Endodermal cell (in vitro differentiated cells): ENCODE measurements at regions not wholly inside any gene's neighbourhood (a gene's known extent, or its start where the extent isn't known, plus 50 kb on each side); places are given as distances from the start of the nearest gene placed in this dataset.

Experiments
- DNase-seq: peaks from one replicate; pipeline ENCODE4 v3.0.0-alpha.2; 2017
- H3K27ac ChIP-seq: 2 replicates; pipeline ENCODE4 v1.5.1; 2013; ENCODE audit warnings: mild to moderate bottlenecking, low read depth, low read length, moderate library complexity
- H3K27me3 ChIP-seq: 2 replicates; pipeline ENCODE4 v1.6.1; 2013; ENCODE audit warnings: mild to moderate bottlenecking, low read length, moderate library complexity; ENCODE audit not compliant: insufficient read depth, control insufficient read depth, poor library complexity, severe bottlenecking
- H3K36me3 ChIP-seq: 2 replicates; pipeline ENCODE4 v1.7.0; 2013; ENCODE audit warnings: mild to moderate bottlenecking, low read length, moderate library complexity; ENCODE audit not compliant: control insufficient read depth, insufficient read depth
- H3K4me1 ChIP-seq: one replicate; pipeline ENCODE4 v1.7.0; 2013; ENCODE audit warnings: low read length; ENCODE audit not compliant: control insufficient read depth, insufficient read depth
- H3K4me3 ChIP-seq: 2 replicates; pipeline ENCODE4 v1.5.1; 2013; ENCODE audit warnings: mild to moderate bottlenecking, low read length, moderate library complexity
- H3K9ac ChIP-seq: 2 replicates; pipeline ENCODE4 v1.6.1; 2013; ENCODE audit warnings: mild to moderate bottlenecking, low read length, moderate library complexity; ENCODE audit not compliant: poor library complexity, severe bottlenecking; ENCODE audit errors: extremely low read depth
- H3K9me3 ChIP-seq: 2 replicates; pipeline ENCODE4 v1.6.1; 2013; ENCODE audit warnings: mild to moderate bottlenecking, low read length, moderate library complexity; ENCODE audit not compliant: control insufficient read depth
- H3K27ac Mint-ChIP-seq: 2 replicates; pipeline ENCODE4 v1.8.0; 2020; ENCODE audit warnings: mixed read lengths
- H3K27me3 Mint-ChIP-seq: 2 replicates; pipeline ENCODE4 v1.8.0; 2021; ENCODE audit warnings: mild to moderate bottlenecking, mixed read lengths; ENCODE audit not compliant: insufficient read depth
- H3K36me3 Mint-ChIP-seq: 2 replicates; pipeline ENCODE4 v1.8.0; 2020; ENCODE audit warnings: low read depth, mixed read lengths
- H3K4me1 Mint-ChIP-seq: 2 replicates; pipeline ENCODE4 v1.8.0; 2020; ENCODE audit warnings: mixed read lengths
- H3K4me3 Mint-ChIP-seq: 2 replicates; pipeline ENCODE4 v1.8.0; 2020; ENCODE audit warnings: mild to moderate bottlenecking, moderate library complexity, mixed read lengths
- H3K9me3 Mint-ChIP-seq: 2 replicates; pipeline ENCODE4 v1.8.0; 2020; ENCODE audit warnings: mild to moderate bottlenecking, mixed read lengths
- CTCF ChIP-seq: fragments of 200-600 bp; sonication (generic); conservative IDR thresholded peaks from 2 replicates; pipeline ENCODE4 v1.5.0; 2021; ENCODE audit warnings: antibody characterized with exemption, mild to moderate bottlenecking
- WGBS, 2 experiments: methylation state at CpG; one replicate each; pipeline versions ENCODE4 v1.1.5 to v1.1.7; 2013; ENCODE audit warnings: missing lambda C conversion rate in 2 of 2, mixed read lengths in 1 of 2; ENCODE audit not compliant: insufficient coverage in 1 of 2, insufficient read length in 1 of 2; 5-methylcytosine and 5-hydroxymethylcytosine counted together

- Mint-ChIP-seq H3K4me3 (no peak overlapping the region), H3K4me1 (peaks cover 3% of the 10 kb centered on the region), H3K9me3 (no peaks in the 10 kb centered on the region), H3K36me3 (no peaks in the 10 kb centered on the region), H3K27me3 (peaks cover 3% of the 10 kb centered on the region), H3K27ac (no peak overlapping the region)
- Histone ChIP-seq H3K27me3 (no peaks in the 10 kb centered on the region), H3K9ac (no peak overlapping the region), H3K9me3 (no peaks in the 10 kb centered on the region), H3K27ac (no peak overlapping the region), H3K36me3 (no peaks in the 10 kb centered on the region), H3K4me3 (no peak overlapping the region), H3K4me1 (no peaks in the 10 kb centered on the region)
- WGBS, 2 experiments, result 78 to 79% methylated on average over 8 to 14 of the region's 15 CpGs
- peak; percentile 68 for DNase-seq
- TF ChIP-seq CTCF, result no peak
Measured at GRCh38 chr1:67555461-67556296, 125.5 kb upstream of the SERBP1 start.

DNA sequence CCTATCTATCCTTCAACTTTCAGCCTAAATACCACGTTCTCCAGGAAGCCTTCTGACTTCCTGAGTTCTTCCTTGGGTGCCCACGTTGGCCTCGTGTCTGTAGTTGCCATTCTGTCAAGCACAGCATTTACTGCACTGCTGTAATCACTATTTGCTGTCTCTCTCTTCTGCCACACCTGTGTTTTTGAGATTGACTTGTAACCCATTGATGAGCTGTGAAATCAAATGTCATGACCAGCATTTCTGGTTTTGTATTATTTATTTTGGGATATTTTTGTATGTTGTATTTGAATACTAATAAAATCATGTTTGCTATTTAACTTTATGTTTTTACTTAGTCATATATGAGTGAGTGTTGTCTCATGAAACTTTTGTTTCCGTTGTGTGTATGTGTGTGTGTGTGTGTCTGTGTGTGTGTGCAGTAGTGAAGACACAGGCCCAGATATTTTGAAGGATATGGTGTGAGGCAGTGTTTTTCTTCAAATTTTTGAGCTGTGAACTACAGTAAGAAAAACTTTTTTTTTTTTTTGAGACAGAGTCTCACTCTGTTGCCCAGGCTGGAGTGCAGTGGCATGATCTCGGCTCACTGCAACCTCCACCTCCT is 126.2 kb upstream of the SERBP1 start:
- WGBS, 2 experiments, result 85 to 87% methylated on average over 4 to 5 of the region's 5 CpGs
- DNase-seq, result no peak
- Mint-ChIP-seq H3K27me3 (peaks cover 3% of the 10 kb centered on the region), H3K36me3 (no peaks in the 10 kb centered on the region), H3K9me3 (no peaks in the 10 kb centered on the region), H3K4me1 (peaks cover 3% of the 10 kb centered on the region), H3K27ac (no peak overlapping the region), H3K4me3 (no peak overlapping the region)
- no peak overlapping the region for H3K27ac ChIP-seq
- H3K4me1 ChIP-seq, result peaks cover 2% of the 10 kb centered on the region
- no peak overlapping the region for H3K9ac ChIP-seq
- H3K4me3 ChIP-seq, result no peak overlapping the region
- no peaks in the 10 kb centered on the region for H3K27me3 ChIP-seq
- no peak for TF ChIP-seq CTCF
- H3K9me3 ChIP-seq, result no peaks in the 10 kb centered on the region
- no peaks in the 10 kb centered on the region for H3K36me3 ChIP-seq

DNA sequence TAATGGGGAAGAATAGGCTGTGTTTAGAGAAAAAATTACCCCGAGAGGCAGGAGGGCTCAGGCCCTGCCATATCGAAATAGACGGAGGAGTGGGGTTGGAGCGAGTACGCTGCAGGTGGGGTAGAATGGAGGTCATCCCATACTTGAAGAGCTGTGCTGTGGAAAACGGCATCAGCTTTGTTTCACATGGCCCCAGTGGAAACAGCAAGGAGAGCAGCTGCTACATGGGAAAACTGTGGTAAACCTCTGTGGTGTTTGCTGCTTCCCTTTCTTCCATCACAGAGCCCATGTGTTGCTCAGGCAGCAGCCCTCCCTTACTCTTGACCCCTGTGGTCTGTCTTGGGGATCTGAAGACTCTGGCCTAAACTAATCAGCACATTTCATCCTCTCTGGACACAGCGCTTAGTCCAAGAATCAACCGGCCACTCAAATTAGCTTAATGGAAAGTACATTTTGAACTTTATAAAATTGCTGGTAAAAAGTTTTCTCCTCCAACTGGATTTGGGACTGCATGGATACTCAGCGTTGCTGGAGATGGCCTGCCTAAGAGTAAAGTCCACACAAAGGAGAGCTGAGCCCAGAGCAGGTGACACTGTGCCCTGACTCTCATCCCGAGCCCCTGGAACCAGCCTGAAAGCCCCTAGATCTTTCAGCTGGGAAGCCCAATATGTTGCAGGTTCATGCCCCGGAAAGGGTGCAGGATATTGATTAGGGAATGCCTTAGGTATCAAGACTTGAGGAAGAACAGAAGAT is 127.1 kb upstream of the GADD45A start:
- H3K27me3 ChIP-seq, result no peaks in the 10 kb centered on the region
- H3K9me3 ChIP-seq, result no peaks in the 10 kb centered on the region
- peaks cover 3% of the 10 kb centered on the region for H3K4me1 ChIP-seq
- WGBS, 2 experiments, result 88 to 93% methylated on average over 11 of the region's 11 CpGs
- Mint-ChIP-seq H3K36me3 (no peaks in the 10 kb centered on the region), H3K27ac (no peak overlapping the region), H3K4me3 (no peak overlapping the region), H3K27me3 (peaks cover 3% of the 10 kb centered on the region), H3K9me3 (no peaks in the 10 kb centered on the region), H3K4me1 (peaks cover 3% of the 10 kb centered on the region)
- H3K4me3 ChIP-seq, result no peak overlapping the region
- H3K9ac ChIP-seq, result no peak overlapping the region
- DNase-seq, result no peak
- H3K27ac ChIP-seq, result no peak overlapping the region
- H3K36me3 ChIP-seq, result no peaks in the 10 kb centered on the region
- TF ChIP-seq CTCF, result no peak
